ENCODE measurements at regions not wholly inside any gene's neighbourhood (a gene's known extent, or its start where the extent isn't known, plus 50 kb on each side); places are given as distances from the start of the nearest gene placed in this dataset.
"Not testable (repeated sequence)": the region's sequence is repeated elsewhere in the genome, so short reads cannot be mapped to it uniquely, and the experiment has no call there.

- Histone ChIP-seq H3K27me3 (ENCODE audit: insufficient read depth, low read length) (peaks cover 3% of the 10 kb centered on the region), H3K4me1 (ENCODE audit: insufficient read depth, low read length) (no peaks in the 10 kb centered on the region), H3K4me3 (ENCODE audit: low read length in 2 of 2) (no peak overlapping the region), H3K9me3 (ENCODE audit: control insufficient read depth in 1 of 2, low read length in 2 of 2) (no peaks in the 10 kb centered on the region), H3K27ac (ENCODE audit: low read depth, low read length) (no peak overlapping the region), H3K36me3 (ENCODE audit: insufficient read depth, low read length) (no peaks in the 10 kb centered on the region)
- Mint-ChIP-seq H3K4me1 (no peaks in the 10 kb centered on the region), H3K27ac (no peak overlapping the region), H3K27me3 (no peaks in the 10 kb centered on the region), H3K9me3 (peaks cover 0 to 4% (median under 1%) of the 10 kb centered on the region in 8 donors), H3K36me3 (no peaks in the 10 kb centered on the region), H3K4me3 (no peak overlapping the region)
- POLR2A ChIA-PET (ENCODE audit: partially characterized antibody): no interaction called here
- CTCF ChIA-PET (ENCODE audit: partially characterized antibody): interaction anchor here (0.5 kb wide), 1 partner anchor 59 kb away, joined by 3 read pairs; no protein-coding TSS in a partner anchor
- intact Hi-C loops (cut with micrococcal nuclease): no loop called here
- DNase-seq: no peak
These were observed 274.7 kb downstream of the TFAP2A start for GRCh38 chr6:10140136-10140535.

GRCh38 chr6:10138917-10139316 lies 276.0 kb downstream of the TFAP2A start:
- no peak overlapping the region for H3K4me3 Mint-ChIP-seq
- ChIA-PET CTCF (ENCODE audit: partially characterized antibody) (no interaction called here), POLR2A (ENCODE audit: partially characterized antibody) (no interaction called here)
- H3K27me3 ChIP-seq (ENCODE audit: insufficient read depth, low read length): peaks cover 3% of the 10 kb centered on the region
- peaks cover 0 to 4% (median 2%) of the 10 kb centered on the region in 8 donors for H3K9me3 Mint-ChIP-seq
- H3K36me3 Mint-ChIP-seq: no peaks in the 10 kb centered on the region
- DNase-seq: no peak
- no peaks in the 10 kb centered on the region for H3K9me3 ChIP-seq (ENCODE audit: control insufficient read depth in 1 of 2, low read length in 2 of 2)
- H3K27ac ChIP-seq (ENCODE audit: low read depth, low read length): no peak overlapping the region
- H3K36me3 ChIP-seq (ENCODE audit: insufficient read depth, low read length): no peaks in the 10 kb centered on the region
- no peak overlapping the region for H3K27ac Mint-ChIP-seq
- H3K4me1 Mint-ChIP-seq: no peaks in the 10 kb centered on the region
- no peak overlapping the region for H3K4me3 ChIP-seq (ENCODE audit: low read length in 2 of 2)
- intact Hi-C loops (cut with micrococcal nuclease): no loop called here
- H3K4me1 ChIP-seq (ENCODE audit: insufficient read depth, low read length): no peaks in the 10 kb centered on the region
- H3K27me3 Mint-ChIP-seq: no peaks in the 10 kb centered on the region

GRCh38 chr6:10136636-10137035 lies 278.2 kb downstream of the TFAP2A start:
- H3K9me3 ChIP-seq (ENCODE audit: control insufficient read depth in 1 of 2, low read length in 2 of 2): no peaks in the 10 kb centered on the region
- Mint-ChIP-seq H3K27ac (no peak overlapping the region), H3K36me3 (no peaks in the 10 kb centered on the region), H3K4me3 (no peak overlapping the region), H3K9me3 (peaks cover 0 to 7% (median 2%) of the 10 kb centered on the region in 8 donors), H3K27me3 (no peaks in the 10 kb centered on the region), H3K4me1 (no peaks in the 10 kb centered on the region)
- no peak overlapping the region for H3K4me3 ChIP-seq (ENCODE audit: low read length in 2 of 2)
- intact Hi-C loops (cut with micrococcal nuclease): no loop called here
- H3K36me3 ChIP-seq (ENCODE audit: insufficient read depth, low read length): no peaks in the 10 kb centered on the region
- H3K27ac ChIP-seq (ENCODE audit: low read depth, low read length): no peak overlapping the region
- no peaks in the 10 kb centered on the region for H3K4me1 ChIP-seq (ENCODE audit: insufficient read depth, low read length)
- no peak for DNase-seq
- ChIA-PET POLR2A (ENCODE audit: partially characterized antibody) (no interaction called here), CTCF (ENCODE audit: partially characterized antibody) (no interaction called here)
- peaks cover 3% of the 10 kb centered on the region for H3K27me3 ChIP-seq (ENCODE audit: insufficient read depth, low read length)

GRCh38 chr6:10134185-10134584 lies 280.7 kb downstream of the TFAP2A start:
- H3K4me1 Mint-ChIP-seq; intact Hi-C loops (cut with micrococcal nuclease); H3K4me3 Mint-ChIP-seq; H3K36me3 Mint-ChIP-seq; H3K27me3 ChIP-seq (ENCODE audit: insufficient read depth, low read length); H3K36me3 ChIP-seq (ENCODE audit: insufficient read depth, low read length); H3K27me3 Mint-ChIP-seq; H3K9me3 ChIP-seq (ENCODE audit: control insufficient read depth in 1 of 2, low read length in 2 of 2); POLR2A ChIA-PET (ENCODE audit: partially characterized antibody); H3K27ac ChIP-seq (ENCODE audit: low read depth, low read length); DNase-seq; CTCF ChIA-PET (ENCODE audit: partially characterized antibody); H3K9me3 Mint-ChIP-seq; H3K4me3 ChIP-seq (ENCODE audit: low read length in 2 of 2); H3K27ac Mint-ChIP-seq; H3K4me1 ChIP-seq (ENCODE audit: insufficient read depth, low read length): not testable (repeated sequence)

- Histone ChIP-seq H3K9me3 (ENCODE audit: control insufficient read depth in 1 of 2, low read length in 2 of 2) (no peaks in the 10 kb centered on the region), H3K4me1 (ENCODE audit: insufficient read depth, low read length) (no peaks in the 10 kb centered on the region), H3K27me3 (ENCODE audit: insufficient read depth, low read length) (no peaks in the 10 kb centered on the region), H3K36me3 (ENCODE audit: insufficient read depth, low read length) (no peaks in the 10 kb centered on the region), H3K4me3 (ENCODE audit: low read length in 2 of 2) (no peak overlapping the region), H3K27ac (ENCODE audit: low read depth, low read length) (no peak overlapping the region)
- Mint-ChIP-seq H3K27ac (no peak overlapping the region), H3K27me3 (peaks cover 0 to 5% of the 10 kb centered on the region in 2 donors), H3K36me3 (no peaks in the 10 kb centered on the region), H3K4me1 (no peaks in the 10 kb centered on the region), H3K4me3 (no peak overlapping the region), H3K9me3 (peaks cover 0 to 7% (median 2%) of the 10 kb centered on the region in 8 donors)
- intact Hi-C loops (cut with micrococcal nuclease): no loop called here
- no peak for DNase-seq
- POLR2A ChIA-PET (ENCODE audit: partially characterized antibody): no interaction called here
- CTCF ChIA-PET (ENCODE audit: partially characterized antibody): no interaction called here
These were observed 286.2 kb downstream of the TFAP2A start for GRCh38 chr6:10128721-10129120.

GRCh38 chr6:10122164-10122563 lies 292.7 kb downstream of the TFAP2A start:
- CTCF ChIA-PET (ENCODE audit: partially characterized antibody): no interaction called here

GRCh38 chr6:10112871-10113549 lies 301.9 kb downstream of the TFAP2A start:
- DNase-seq: no peak
- H3K36me3 ChIP-seq (ENCODE audit: insufficient read depth, low read length): no peaks in the 10 kb centered on the region
- ChIA-PET CTCF (ENCODE audit: partially characterized antibody) (no interaction called here), POLR2A (ENCODE audit: partially characterized antibody) (no interaction called here)
- H3K4me3 Mint-ChIP-seq: no peak overlapping the region
- H3K36me3 Mint-ChIP-seq: no peaks in the 10 kb centered on the region
- no peak overlapping the region for H3K27ac ChIP-seq (ENCODE audit: low read depth, low read length)
- H3K4me3 ChIP-seq (ENCODE audit: low read length in 2 of 2): no peak overlapping the region
- H3K9me3 Mint-ChIP-seq: peaks cover 0 to 5% (median under 1%) of the 10 kb centered on the region in 8 donors
- no peaks in the 10 kb centered on the region for H3K4me1 Mint-ChIP-seq
- H3K4me1 ChIP-seq (ENCODE audit: insufficient read depth, low read length): no peaks in the 10 kb centered on the region
- no peak overlapping the region for H3K27ac Mint-ChIP-seq
- no peaks in the 10 kb centered on the region for H3K9me3 ChIP-seq (ENCODE audit: control insufficient read depth in 1 of 2, low read length in 2 of 2)
- intact Hi-C loops (cut with micrococcal nuclease): no loop called here
- no peaks in the 10 kb centered on the region for H3K27me3 ChIP-seq (ENCODE audit: insufficient read depth, low read length)
- H3K27me3 Mint-ChIP-seq: peaks cover 3 to 7% of the 10 kb centered on the region in 2 donors

More at GRCh38 chr6:10122164-10122563, 292.7 kb downstream of the TFAP2A start:
- Histone ChIP-seq H3K36me3 (ENCODE audit: insufficient read depth, low read length) (no peaks in the 10 kb centered on the region), H3K27me3 (ENCODE audit: insufficient read depth, low read length) (no peaks in the 10 kb centered on the region), H3K4me1 (ENCODE audit: insufficient read depth, low read length) (no peaks in the 10 kb centered on the region), H3K9me3 (ENCODE audit: control insufficient read depth in 1 of 2, low read length in 2 of 2) (no peaks in the 10 kb centered on the region), H3K27ac (ENCODE audit: low read depth, low read length) (no peak overlapping the region), H3K4me3 (ENCODE audit: low read length in 2 of 2) (no peak overlapping the region)
- Mint-ChIP-seq H3K36me3 (no peaks in the 10 kb centered on the region), H3K27ac (no peak overlapping the region), H3K4me1 (no peaks in the 10 kb centered on the region), H3K9me3 (peaks cover 0 to 7% (median 1%) of the 10 kb centered on the region in 8 donors), H3K27me3 (peaks cover 0 to 2% of the 10 kb centered on the region in 2 donors), H3K4me3 (no peak overlapping the region)
- intact Hi-C loops (cut with micrococcal nuclease): no loop called here
- no peak for DNase-seq
- POLR2A ChIA-PET (ENCODE audit: partially characterized antibody): no interaction called here

- H3K27me3 ChIP-seq (ENCODE audit: insufficient read depth, low read length): no peaks in the 10 kb centered on the region
- H3K27ac Mint-ChIP-seq: no peak overlapping the region
- peaks cover 3 to 8% of the 10 kb centered on the region in 2 donors for H3K27me3 Mint-ChIP-seq
- H3K4me1 ChIP-seq (ENCODE audit: insufficient read depth, low read length): no peaks in the 10 kb centered on the region
- peaks cover 0 to 3% (median 0%) of the 10 kb centered on the region in 8 donors for H3K9me3 Mint-ChIP-seq
- no peak overlapping the region for H3K4me3 ChIP-seq (ENCODE audit: low read length in 2 of 2)
- POLR2A ChIA-PET (ENCODE audit: partially characterized antibody): no interaction called here
- no peaks in the 10 kb centered on the region for H3K36me3 Mint-ChIP-seq
- H3K4me1 Mint-ChIP-seq: no peaks in the 10 kb centered on the region
- no peaks in the 10 kb centered on the region for H3K36me3 ChIP-seq (ENCODE audit: insufficient read depth, low read length)
- CTCF ChIA-PET (ENCODE audit: partially characterized antibody): no interaction called here
- no peak overlapping the region for H3K27ac ChIP-seq (ENCODE audit: low read depth, low read length)
- H3K9me3 ChIP-seq (ENCODE audit: control insufficient read depth in 1 of 2, low read length in 2 of 2): no peaks in the 10 kb centered on the region
- H3K4me3 Mint-ChIP-seq: no peak overlapping the region
- DNase-seq: no peak
- intact Hi-C loops (cut with micrococcal nuclease): no loop called here
These were observed 302.9 kb downstream of the TFAP2A start for GRCh38 chr6:10111975-10112374.
